ENCODE measurements at regions not wholly inside any gene's neighbourhood (a gene's known extent, or its start where the extent isn't known, plus 50 kb on each side); places are given as distances from the start of the nearest gene placed in this dataset.
"Not testable (repeated sequence)": the region's sequence is repeated elsewhere in the genome, so short reads cannot be mapped to it uniquely, and the experiment has no call there.

- not testable (repeated sequence) for TF ChIP-seq CTCF (optimal IDR thresholded peaks at IDR 0.05 in 1 of 3, IDR thresholded peaks at IDR 0.05 in 1 of 3, conservative IDR thresholded peaks at IDR 0.05 in 1 of 3; ENCODE audit: extremely low read depth in 1 of 3, insufficient read depth in 2 of 3, low read length in 3 of 3); EZH2 (IDR thresholded peaks at IDR 0.05; ENCODE audit: low read length)
Observed at GRCh38 chr4:91891217-91891616, 412.5 kb upstream of the GRID2 start.
